H1 (cell line): ENCODE measurements at regions not wholly inside any gene's neighbourhood (a gene's known extent, or its start where the extent isn't known, plus 50 kb on each side); places are given as distances from the start of the nearest gene placed in this dataset.

Experiments used
- ASH2L ChIP-seq: fragments of 200-600, 300-600 bp; sonication (generic); IDR thresholded peaks from one replicate; pipeline ENCODE4 v1.7.1; 2017; ENCODE audit warnings: low read length
- BCL11A ChIP-seq, 2 experiments: IDR thresholded peaks; one replicate each; pipeline ENCODE4 v1.6.1; 2011; ENCODE audit warnings: low read depth in 2 of 2, low read length in 2 of 2, mild to moderate bottlenecking in 2 of 2
- GABPA ChIP-seq: IDR thresholded peaks from 2 replicates; pipeline ENCODE4 v1.6.1; 2011; ENCODE audit warnings: mild to moderate bottlenecking, low read length, moderate library complexity, borderline replicate concordance; ENCODE audit not compliant: insufficient read depth
- POLR2A ChIP-seq, 2 experiments: IDR thresholded peaks; 1 replicate in 1 of 2; 2 replicates in 1 of 2; pipeline ENCODE4 v1.6.1; 2011; ENCODE audit warnings: low read depth in 2 of 2, low read length in 2 of 2, mild to moderate bottlenecking in 2 of 2; ENCODE audit errors: control extremely low read depth in 1 of 2
- TAF1 ChIP-seq: IDR thresholded peaks from 2 replicates; pipeline ENCODE4 v1.6.1; 2011; ENCODE audit warnings: mild to moderate bottlenecking, low read depth, low read length
- TEAD4 ChIP-seq: IDR thresholded peaks from 2 replicates; pipeline ENCODE4 v1.6.1; 2012; ENCODE audit warnings: low read depth, low read length, inconsistent platforms, mixed read lengths
- TF ChIP-seq, protein P1 (sequence below), 3 experiments: IDR thresholded peaks; 1 replicate in 2 of 3; 2 replicates in 1 of 3; pipeline versions ENCODE4 v1.5.1 to v1.6.1; 2011; ENCODE audit warnings: low read length in 3 of 3, mild to moderate bottlenecking in 3 of 3, inconsistent platforms in 2 of 3, low read depth in 1 of 3, moderate library complexity in 1 of 3; ENCODE audit not compliant: insufficient read depth in 1 of 3; ENCODE audit errors: control extremely low read depth in 1 of 3

GRCh38 chr5:135212361-135213026, 178.5 kb upstream of the PITX1 start:
- TF ChIP-seq TAF1 (no peak), POLR2A (IDR thresholded peaks at IDR 0.05; ENCODE audit: control extremely low read depth in 1 of 2, low read depth in 2 of 2, low read length in 2 of 2) (no peak), GABPA (no peak), TEAD4 (no peak), ASH2L (no peak), BCL11A (IDR thresholded peaks at IDR 0.05; ENCODE audit: low read depth in 2 of 2, low read length in 2 of 2) (no peak)
- TF ChIP-seq, protein P1, sequence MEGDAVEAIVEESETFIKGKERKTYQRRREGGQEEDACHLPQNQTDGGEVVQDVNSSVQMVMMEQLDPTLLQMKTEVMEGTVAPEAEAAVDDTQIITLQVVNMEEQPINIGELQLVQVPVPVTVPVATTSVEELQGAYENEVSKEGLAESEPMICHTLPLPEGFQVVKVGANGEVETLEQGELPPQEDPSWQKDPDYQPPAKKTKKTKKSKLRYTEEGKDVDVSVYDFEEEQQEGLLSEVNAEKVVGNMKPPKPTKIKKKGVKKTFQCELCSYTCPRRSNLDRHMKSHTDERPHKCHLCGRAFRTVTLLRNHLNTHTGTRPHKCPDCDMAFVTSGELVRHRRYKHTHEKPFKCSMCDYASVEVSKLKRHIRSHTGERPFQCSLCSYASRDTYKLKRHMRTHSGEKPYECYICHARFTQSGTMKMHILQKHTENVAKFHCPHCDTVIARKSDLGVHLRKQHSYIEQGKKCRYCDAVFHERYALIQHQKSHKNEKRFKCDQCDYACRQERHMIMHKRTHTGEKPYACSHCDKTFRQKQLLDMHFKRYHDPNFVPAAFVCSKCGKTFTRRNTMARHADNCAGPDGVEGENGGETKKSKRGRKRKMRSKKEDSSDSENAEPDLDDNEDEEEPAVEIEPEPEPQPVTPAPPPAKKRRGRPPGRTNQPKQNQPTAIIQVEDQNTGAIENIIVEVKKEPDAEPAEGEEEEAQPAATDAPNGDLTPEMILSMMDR (IDR thresholded peaks at IDR 0.05; ENCODE audit: control extremely low read depth in 1 of 3, insufficient read depth in 1 of 3, low read depth in 1 of 3, low read length in 3 of 3): no peak
